ENCODE measurements at regions not wholly inside any gene's neighbourhood (a gene's known extent, or its start where the extent isn't known, plus 50 kb on each side); places are given as distances from the start of the nearest gene placed in this dataset.
A peak's percentile ranks its signal among the peaks of the same experiment; 100 is the strongest.

- no peaks in the 10 kb centered on the region for H3K36me3 ChIP-seq (ENCODE audit: control insufficient read depth, insufficient read depth, low read length)
- TF ChIP-seq, protein P1, sequence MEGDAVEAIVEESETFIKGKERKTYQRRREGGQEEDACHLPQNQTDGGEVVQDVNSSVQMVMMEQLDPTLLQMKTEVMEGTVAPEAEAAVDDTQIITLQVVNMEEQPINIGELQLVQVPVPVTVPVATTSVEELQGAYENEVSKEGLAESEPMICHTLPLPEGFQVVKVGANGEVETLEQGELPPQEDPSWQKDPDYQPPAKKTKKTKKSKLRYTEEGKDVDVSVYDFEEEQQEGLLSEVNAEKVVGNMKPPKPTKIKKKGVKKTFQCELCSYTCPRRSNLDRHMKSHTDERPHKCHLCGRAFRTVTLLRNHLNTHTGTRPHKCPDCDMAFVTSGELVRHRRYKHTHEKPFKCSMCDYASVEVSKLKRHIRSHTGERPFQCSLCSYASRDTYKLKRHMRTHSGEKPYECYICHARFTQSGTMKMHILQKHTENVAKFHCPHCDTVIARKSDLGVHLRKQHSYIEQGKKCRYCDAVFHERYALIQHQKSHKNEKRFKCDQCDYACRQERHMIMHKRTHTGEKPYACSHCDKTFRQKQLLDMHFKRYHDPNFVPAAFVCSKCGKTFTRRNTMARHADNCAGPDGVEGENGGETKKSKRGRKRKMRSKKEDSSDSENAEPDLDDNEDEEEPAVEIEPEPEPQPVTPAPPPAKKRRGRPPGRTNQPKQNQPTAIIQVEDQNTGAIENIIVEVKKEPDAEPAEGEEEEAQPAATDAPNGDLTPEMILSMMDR (IDR thresholded peaks at IDR 0.05; ENCODE audit: insufficient read depth, low read length, severe bottlenecking): no peak
- H3K4me3 ChIP-seq (ENCODE audit: low read depth, low read length): no peak overlapping the region
- DNase-seq (ENCODE audit: low read depth): peak; percentile 51
- H3K27me3 ChIP-seq (ENCODE audit: control insufficient read depth, insufficient read depth, low read length): no peaks in the 10 kb centered on the region
- FAIRE-seq: no peak
These were observed 313.4 kb downstream of the COG6 start for GRCh38 chr13:39968646-39969475.

- TF ChIP-seq, protein P1 (IDR thresholded peaks at IDR 0.05; ENCODE audit: insufficient read depth, low read length, severe bottlenecking): no peak
- H3K4me3 ChIP-seq (ENCODE audit: low read depth, low read length): no peak overlapping the region
- no peaks in the 10 kb centered on the region for H3K27me3 ChIP-seq (ENCODE audit: control insufficient read depth, insufficient read depth, low read length)
- DNase-seq (ENCODE audit: low read depth) (no peak), FAIRE-seq (no peak)
- H3K36me3 ChIP-seq (ENCODE audit: control insufficient read depth, insufficient read depth, low read length): no peaks in the 10 kb centered on the region
These were observed 314.9 kb downstream of the COG6 start for GRCh38 chr13:39970177-39970846.

DNA sequence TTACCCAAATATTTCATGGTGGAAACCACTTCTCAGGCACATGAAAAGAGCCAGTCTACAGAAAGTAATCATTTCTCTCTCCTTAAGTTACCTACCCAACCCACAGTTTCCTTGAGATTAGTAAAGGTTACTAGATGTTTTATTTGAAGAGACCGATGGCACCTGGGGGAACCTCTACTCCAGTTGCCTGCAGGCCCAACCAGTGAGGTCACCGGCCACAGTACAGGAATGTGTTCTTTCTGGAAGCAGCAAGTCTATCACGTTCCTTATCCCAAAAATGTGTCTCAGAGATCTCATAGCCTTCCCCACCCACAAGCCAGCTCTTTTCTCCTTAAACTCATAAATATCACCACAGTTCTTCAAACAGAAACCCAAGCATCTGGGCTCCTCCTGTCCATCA is 316.1 kb downstream of the COG6 start:
- TF ChIP-seq, protein P1 (IDR thresholded peaks at IDR 0.05; ENCODE audit: insufficient read depth, low read length, severe bottlenecking): no peak
- H3K4me3 ChIP-seq (ENCODE audit: low read depth, low read length): no peak overlapping the region
- no peaks in the 10 kb centered on the region for H3K36me3 ChIP-seq (ENCODE audit: control insufficient read depth, insufficient read depth, low read length)
- DNase-seq (ENCODE audit: low read depth): no peak
- H3K27me3 ChIP-seq (ENCODE audit: control insufficient read depth, insufficient read depth, low read length): no peaks in the 10 kb centered on the region
- FAIRE-seq: no peak

DNA sequence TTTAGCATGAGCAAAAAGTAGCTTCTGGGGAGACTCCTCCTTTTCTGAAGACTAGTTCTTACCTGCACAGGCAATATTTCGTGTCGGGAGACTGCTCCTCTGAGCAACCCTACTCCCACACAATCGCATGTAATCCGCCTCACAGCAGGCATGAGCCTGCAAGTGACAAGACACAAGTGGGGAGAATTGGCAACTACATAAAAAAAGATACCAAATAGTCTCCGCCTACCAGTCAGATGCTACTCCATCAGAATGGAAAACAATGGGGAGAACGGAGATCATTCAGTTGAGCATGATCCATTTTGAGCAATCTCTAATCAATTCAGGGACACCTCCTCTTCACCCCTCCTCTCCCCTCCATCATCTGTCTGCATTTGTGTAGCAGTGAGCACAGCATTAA is 321.0 kb downstream of the COG6 start:
- Histone ChIP-seq H3K27me3 (ENCODE audit: control insufficient read depth, insufficient read depth, low read length) (peaks cover 3% of the 10 kb centered on the region), H3K4me3 (ENCODE audit: low read depth, low read length) (no peak overlapping the region), H3K36me3 (ENCODE audit: control insufficient read depth, insufficient read depth, low read length) (no peaks in the 10 kb centered on the region)
- TF ChIP-seq, protein P1 (IDR thresholded peaks at IDR 0.05; ENCODE audit: insufficient read depth, low read length, severe bottlenecking): no peak
- peak; percentile 71 for DNase-seq (ENCODE audit: low read depth)
- no peak for FAIRE-seq

DNA sequence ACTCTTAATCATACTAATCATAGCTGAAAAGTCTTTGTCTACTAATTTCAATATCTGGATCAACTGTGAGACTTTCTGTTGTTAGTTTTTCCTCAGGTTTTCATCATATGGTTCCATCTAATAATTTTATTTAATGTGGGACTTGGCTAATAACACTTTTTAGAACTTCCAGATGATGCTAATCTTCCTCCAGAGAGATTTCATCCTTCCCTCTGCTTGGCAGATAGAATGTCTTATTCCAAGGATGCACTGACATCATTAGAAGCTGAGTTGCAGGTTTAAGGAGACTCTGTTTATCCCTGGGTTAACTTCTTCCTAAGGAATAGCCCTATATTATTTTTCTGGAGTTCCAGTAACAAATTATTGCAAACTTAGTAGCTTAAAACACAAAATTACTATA is 325.6 kb downstream of the COG6 start:
- DNase-seq (ENCODE audit: low read depth) (no peak), FAIRE-seq (no peak)
- peaks cover 4% of the 10 kb centered on the region for H3K27me3 ChIP-seq (ENCODE audit: control insufficient read depth, insufficient read depth, low read length)
- TF ChIP-seq, protein P1 (IDR thresholded peaks at IDR 0.05; ENCODE audit: insufficient read depth, low read length, severe bottlenecking): no peak
- no peak overlapping the region for H3K4me3 ChIP-seq (ENCODE audit: low read depth, low read length)
- no peaks in the 10 kb centered on the region for H3K36me3 ChIP-seq (ENCODE audit: control insufficient read depth, insufficient read depth, low read length)

All from bronchial epithelial cell (primary cell).